PC-3 (cell line): ENCODE measurements at regions not wholly inside any gene's neighbourhood (a gene's known extent, or its start where the extent isn't known, plus 50 kb on each side); places are given as distances from the start of the nearest gene placed in this dataset.

Experiments
- ATAC-seq: fragments of 200-7000 bp; cut with Tn5 transposase; 2 replicates; pipeline ENCODE4 v1.9.1; 2020; ENCODE audit warnings: mild to moderate bottlenecking, moderate library complexity
- BruUV-seq: library from RNA; stranded (reverse); fragments of 400-500 nt; replicated peaks from 2 replicates; lab custom pipeline; 2021; lab: Mats Ljungman, UMichigan
- CTCF ChIA-PET: fragments of 300-600 bp; sonication (Branson Sonifier 250); formaldehyde crosslinking; loops from one replicate; lab custom pipeline; 2022; ENCODE audit warnings: antibody characterized with exemption; lab: Charles Lee
- POLR2A ChIA-PET: fragments of 300-600 bp; sonication (Branson Sonifier 250); formaldehyde crosslinking; loops from one replicate; lab custom pipeline; 2022; ENCODE audit warnings: antibody characterized with exemption; ENCODE audit not compliant: unreplicated experiment; lab: Charles Lee
- DNase-seq: peaks from one replicate; pipeline ENCODE4 v3.0.0-alpha.2; 2015
- H2AFZ ChIP-seq: fragments of 300-600 bp; sonication (generic); 2 replicates; pipeline ENCODE4 v1.6.0; 2016; ENCODE audit warnings: antibody characterized with exemption, low read length
- H3F3A ChIP-seq: fragments of 300-600 bp; sonication (generic); one replicate; pipeline ENCODE4 v1.6.0; 2017; ENCODE audit warnings: antibody characterized with exemption, low read length, control low read depth, mild to moderate bottlenecking; ENCODE audit not compliant: unreplicated experiment
- H3K27ac ChIP-seq: fragments of 300-600 bp; sonication (generic); 2 replicates; pipeline ENCODE4 v1.5.1; 2016; ENCODE audit warnings: mild to moderate bottlenecking, low read length
- H3K27me3 ChIP-seq: fragments of 300-600 bp; sonication (generic); 2 replicates; pipeline ENCODE4 v1.6.1; 2016; ENCODE audit warnings: low read length, mixed read lengths
- H3K36me3 ChIP-seq: fragments of 300-600 bp; sonication (generic); 2 replicates; pipeline ENCODE4 v1.6.1; 2016; ENCODE audit warnings: low read depth, mixed run types, low read length, mixed read lengths
- H3K4me1 ChIP-seq: fragments of 300-600 bp; sonication (generic); 2 replicates; pipeline ENCODE4 v1.5.1; 2016; ENCODE audit warnings: low read length; ENCODE audit not compliant: insufficient read depth
- H3K4me2 ChIP-seq: fragments of 300-600 bp; sonication (generic); 2 replicates; pipeline ENCODE4 v1.6.0; 2016; ENCODE audit warnings: low read length
- H3K4me3 ChIP-seq: fragments of 300-600 bp; sonication (generic); 2 replicates; pipeline ENCODE4 v1.5.1; 2016; ENCODE audit warnings: mild to moderate bottlenecking, low read length, mixed read lengths
- H3K79me2 ChIP-seq: fragments of 300-600 bp; sonication (generic); 2 replicates; pipeline ENCODE4 v1.6.1; 2017; ENCODE audit warnings: low read length, mixed read lengths
- H3K9ac ChIP-seq: fragments of 300-600 bp; sonication (generic); 2 replicates; pipeline ENCODE4 v1.6.0; 2016; ENCODE audit warnings: mild to moderate bottlenecking, low read length
- H3K9me2 ChIP-seq: fragments of 300-600 bp; sonication (generic); replicated peaks from 2 replicates; pipeline ENCODE4 v1.6.1; 2016; ENCODE audit warnings: mixed run types, low read length, mixed read lengths
- H3K9me3 ChIP-seq: fragments of 300-600 bp; sonication (generic); 2 replicates; pipeline ENCODE4 v1.6.1; 2016; ENCODE audit warnings: low read length, mixed read lengths
- H4K20me1 ChIP-seq: fragments of 300-600 bp; sonication (generic); 2 replicates; pipeline ENCODE4 v1.6.1; 2016; ENCODE audit warnings: low read length, mixed read lengths
- CTCF ChIP-seq: fragments of 300-600 bp; sonication (generic); conservative IDR thresholded peaks from 2 replicates; pipeline ENCODE4 v1.5.1; 2017; ENCODE audit warnings: antibody characterized with exemption, low read depth, mild to moderate bottlenecking, low read length
- EZH2 ChIP-seq: fragments of 300-600 bp; sonication (generic); IDR thresholded peaks from one replicate; pipeline ENCODE4 v1.6.1; 2017; ENCODE audit warnings: antibody characterized with exemption, mild to moderate bottlenecking, low read length; ENCODE audit not compliant: unreplicated experiment
- EZH2phosphoT487 ChIP-seq: fragments of 300-600 bp; sonication (generic); IDR thresholded peaks from 2 replicates; pipeline ENCODE4 v1.6.1; 2018; ENCODE audit warnings: mild to moderate bottlenecking, antibody characterized with exemption, low read length, borderline replicate concordance
- intact Hi-C: fragments of 100-400 bp; cut with micrococcal nuclease; formaldehyde crosslinking; loops from 2 replicates; pipeline ENCODE4 v1.9.0; 2023

- no TSS peak for BruUV-seq
- Histone ChIP-seq H3K79me2 (no peaks in the 10 kb centered on the region), H3K9me2 (no peaks in the 10 kb centered on the region), H4K20me1 (no peaks in the 10 kb centered on the region), H3F3A (no peaks in the 10 kb centered on the region), H3K9ac (no peak overlapping the region), H2AFZ (no peak overlapping the region), H3K4me2 (no peak overlapping the region), H3K27ac (no peak overlapping the region), H3K4me1 (no peaks in the 10 kb centered on the region), H3K4me3 (no peak overlapping the region), H3K27me3 (no peaks in the 10 kb centered on the region), H3K36me3 (no peaks in the 10 kb centered on the region), H3K9me3 (no peaks in the 10 kb centered on the region)
- TF ChIP-seq EZH2 (no peak), EZH2phosphoT487 (no peak), CTCF (no peak)
- ChIA-PET POLR2A (no interaction called here), CTCF (no interaction called here)
- no peak for ATAC-seq
- intact Hi-C loops, result no loop called here
- no peak for DNase-seq
Observed at GRCh38 chr9:75589497-75589896, 301.0 kb upstream of the PCSK5 start.

GRCh38 chr9:75591972-75592371, 298.5 kb upstream of the PCSK5 start:
- CTCF ChIA-PET, result no interaction called here
- ATAC-seq, result no peak

More at GRCh38 chr9:75591972-75592371, 298.5 kb upstream of the PCSK5 start:
- no peak overlapping the region for H3K27ac ChIP-seq
- intact Hi-C loops, result no loop called here
- TF ChIP-seq CTCF, result no peak
- TF ChIP-seq EZH2, result no peak
- no peak for TF ChIP-seq EZH2phosphoT487
- no peak for DNase-seq
- H3K36me3 ChIP-seq, result no peaks in the 10 kb centered on the region
- H3K4me3 ChIP-seq, result no peak overlapping the region
- no peaks in the 10 kb centered on the region for H3F3A ChIP-seq
- POLR2A ChIA-PET, result no interaction called here
- no peak overlapping the region for H2AFZ ChIP-seq
- H4K20me1 ChIP-seq, result no peaks in the 10 kb centered on the region
- no TSS peak for BruUV-seq
- no peak overlapping the region for H3K4me2 ChIP-seq
- no peaks in the 10 kb centered on the region for H3K27me3 ChIP-seq
- H3K79me2 ChIP-seq, result no peaks in the 10 kb centered on the region
- no peaks in the 10 kb centered on the region for H3K9me3 ChIP-seq
- H3K4me1 ChIP-seq, result no peaks in the 10 kb centered on the region
- H3K9me2 ChIP-seq, result no peaks in the 10 kb centered on the region
- H3K9ac ChIP-seq, result no peak overlapping the region
